ENCODE measurements at regions not wholly inside any gene's neighbourhood (a gene's known extent, or its start where the extent isn't known, plus 50 kb on each side); places are given as distances from the start of the nearest gene placed in this dataset.

DNA sequence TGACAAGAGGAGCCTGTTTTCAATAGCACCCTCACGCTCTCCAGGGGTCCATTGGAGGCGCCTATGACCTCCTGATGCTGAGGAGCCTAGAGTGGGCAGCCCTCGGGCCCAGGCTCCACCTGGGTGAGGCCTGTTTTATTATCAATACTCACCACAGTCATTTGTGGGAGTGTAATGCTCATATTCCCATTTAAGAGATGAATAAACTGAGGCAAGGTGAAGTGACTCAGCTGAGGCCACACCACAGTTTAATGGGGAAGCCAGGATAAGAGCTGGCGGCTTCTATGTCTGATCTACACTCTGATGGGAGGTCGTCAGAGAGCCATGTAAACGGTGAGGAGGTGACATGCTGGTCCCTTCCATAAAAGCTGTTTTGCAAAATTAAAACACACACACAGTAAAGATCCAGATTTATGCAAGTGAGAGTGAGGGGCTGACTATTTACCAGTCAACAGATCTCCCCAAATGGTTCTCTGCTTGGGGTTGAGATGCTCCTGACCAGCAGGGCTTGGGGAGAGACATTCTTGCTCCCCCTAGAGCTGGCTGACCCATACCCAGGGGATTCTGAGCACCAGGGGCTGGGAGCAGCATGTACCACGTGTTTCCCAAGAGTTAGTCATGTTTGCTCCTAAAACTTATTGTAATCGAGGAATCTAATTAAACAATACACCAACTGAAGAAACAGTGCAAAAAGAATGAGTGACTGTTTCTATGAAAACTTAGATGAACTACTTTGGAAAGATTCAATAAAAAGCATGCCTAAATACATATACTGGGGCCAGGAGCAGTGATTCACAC, 81.0 kb upstream of the INSIG1 start:
- no peak for ATAC-seq
- H3K4me3 Mint-ChIP-seq = no peak overlapping the region
- peaks cover 5% of the 10 kb centered on the region for H3K4me1 Mint-ChIP-seq (ENCODE audit: low read depth)
- DNase-seq = no peak
- H3K27ac Mint-ChIP-seq = no peak overlapping the region
- ChIA-PET POLR2A (interaction anchor here (1.6 kb wide), 1 partner anchor 17 kb away, joined by 4 read pairs; no protein-coding TSS in a partner anchor), CTCF (interaction anchor here (1.0 to 2.3 kb wide), 3 partner anchors 17 to 128 kb away, joined by 3 to 6 read pairs (median 3); no protein-coding TSS in a partner anchor)
- TF ChIP-seq, protein P1, sequence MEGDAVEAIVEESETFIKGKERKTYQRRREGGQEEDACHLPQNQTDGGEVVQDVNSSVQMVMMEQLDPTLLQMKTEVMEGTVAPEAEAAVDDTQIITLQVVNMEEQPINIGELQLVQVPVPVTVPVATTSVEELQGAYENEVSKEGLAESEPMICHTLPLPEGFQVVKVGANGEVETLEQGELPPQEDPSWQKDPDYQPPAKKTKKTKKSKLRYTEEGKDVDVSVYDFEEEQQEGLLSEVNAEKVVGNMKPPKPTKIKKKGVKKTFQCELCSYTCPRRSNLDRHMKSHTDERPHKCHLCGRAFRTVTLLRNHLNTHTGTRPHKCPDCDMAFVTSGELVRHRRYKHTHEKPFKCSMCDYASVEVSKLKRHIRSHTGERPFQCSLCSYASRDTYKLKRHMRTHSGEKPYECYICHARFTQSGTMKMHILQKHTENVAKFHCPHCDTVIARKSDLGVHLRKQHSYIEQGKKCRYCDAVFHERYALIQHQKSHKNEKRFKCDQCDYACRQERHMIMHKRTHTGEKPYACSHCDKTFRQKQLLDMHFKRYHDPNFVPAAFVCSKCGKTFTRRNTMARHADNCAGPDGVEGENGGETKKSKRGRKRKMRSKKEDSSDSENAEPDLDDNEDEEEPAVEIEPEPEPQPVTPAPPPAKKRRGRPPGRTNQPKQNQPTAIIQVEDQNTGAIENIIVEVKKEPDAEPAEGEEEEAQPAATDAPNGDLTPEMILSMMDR (IDR thresholded peaks at IDR 0.05) = no peak
- H3K27me3 Mint-ChIP-seq = peaks cover 5% of the 10 kb centered on the region
- no peaks in the 10 kb centered on the region for H3K9me3 Mint-ChIP-seq
- intact Hi-C loops (cut with micrococcal nuclease) = no loop called here
- no peaks in the 10 kb centered on the region for H3K36me3 Mint-ChIP-seq (ENCODE audit: low read depth)

DNA sequence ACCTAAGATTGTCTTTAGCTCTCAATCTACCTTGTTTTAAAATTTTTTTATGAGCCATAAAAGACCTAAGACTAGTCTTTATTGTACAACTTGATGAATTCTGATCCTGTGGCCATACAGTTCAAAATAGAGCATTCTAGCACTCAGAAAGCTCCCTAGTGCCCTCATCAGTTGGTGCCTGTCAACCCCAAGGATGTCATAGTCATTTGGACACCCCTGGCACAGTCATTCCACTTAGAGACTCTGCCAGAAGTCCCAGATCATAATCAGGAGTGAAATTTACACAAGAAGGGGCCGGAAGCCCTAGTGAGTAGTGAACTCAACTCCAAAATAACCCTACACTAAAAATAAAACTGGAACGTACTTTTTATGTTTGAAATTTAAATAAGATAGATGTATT, 80.0 kb upstream of the INSIG1 start:
- no peak for DNase-seq
- Mint-ChIP-seq H3K36me3 (ENCODE audit: low read depth) (no peaks in the 10 kb centered on the region), H3K27ac (no peak overlapping the region), H3K9me3 (no peaks in the 10 kb centered on the region), H3K4me1 (ENCODE audit: low read depth) (peaks cover 10% of the 10 kb centered on the region), H3K27me3 (peaks cover 5% of the 10 kb centered on the region), H3K4me3 (no peak overlapping the region)
- ATAC-seq = peak; percentile 50
- TF ChIP-seq, protein P1 (IDR thresholded peaks at IDR 0.05) = no peak
- ChIA-PET POLR2A (no interaction called here), CTCF (interaction anchor here (1.0 to 2.3 kb wide), 3 partner anchors 16 to 127 kb away, joined by 3 to 6 read pairs (median 3); no protein-coding TSS in a partner anchor)
- intact Hi-C loops (cut with micrococcal nuclease) = no loop called here

DNA sequence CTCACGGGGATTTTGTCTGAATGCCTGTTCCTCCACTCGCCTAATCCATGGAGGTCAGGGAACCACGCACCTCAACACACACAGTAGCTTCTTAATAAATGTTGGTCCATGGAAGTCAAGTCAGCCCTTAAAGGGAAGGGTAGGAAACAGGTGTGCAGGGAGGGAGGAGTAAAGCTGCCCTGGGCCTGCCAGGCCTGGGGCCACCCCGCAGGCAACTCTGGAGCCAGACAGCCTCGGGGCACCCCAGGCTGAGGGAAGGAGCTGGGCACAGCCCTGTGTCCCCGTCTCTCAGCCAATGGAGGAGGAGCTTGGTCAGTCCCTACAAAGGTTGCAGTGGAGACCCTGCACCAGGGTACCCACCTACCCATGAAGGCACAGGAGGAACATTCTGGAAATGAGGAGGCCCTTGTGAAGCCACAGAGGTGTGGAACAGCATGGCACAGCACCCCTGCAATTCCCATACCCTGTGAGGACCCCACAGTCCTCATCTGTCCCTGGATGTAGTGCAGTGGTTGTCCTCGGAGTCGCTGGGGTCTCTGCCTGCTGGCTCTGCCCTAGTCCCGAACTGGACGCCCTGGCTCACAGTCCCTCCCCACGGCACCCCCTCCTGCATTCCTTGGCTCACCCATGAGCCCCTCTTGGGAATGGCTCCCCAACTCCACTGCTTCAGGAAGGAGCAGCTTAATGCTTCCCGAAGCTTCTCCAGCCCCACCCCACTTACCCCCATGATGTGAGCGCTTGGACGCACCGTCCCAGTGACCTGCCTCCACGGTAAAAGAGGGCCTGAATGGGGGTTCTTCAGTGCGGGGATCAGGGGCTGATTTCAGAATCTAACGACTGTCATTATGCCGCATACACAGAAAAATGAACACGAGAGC, 79.2 kb upstream of the INSIG1 start:
- no peak overlapping the region for H3K4me3 Mint-ChIP-seq
- ChIA-PET POLR2A (interaction anchor here (1.0 kb wide), 1 partner anchor 12 kb away, joined by 3 read pairs; no protein-coding TSS in a partner anchor), CTCF (interaction anchor here (1.5 to 2.3 kb wide), 3 partner anchors 29 to 291 kb away, joined by 3 to 6 read pairs (median 4); no protein-coding TSS in a partner anchor)
- intact Hi-C loops (cut with micrococcal nuclease) = no loop called here
- ATAC-seq = no peak
- H3K9me3 Mint-ChIP-seq = no peaks in the 10 kb centered on the region
- peaks cover 8% of the 10 kb centered on the region for H3K4me1 Mint-ChIP-seq (ENCODE audit: low read depth)
- H3K36me3 Mint-ChIP-seq (ENCODE audit: low read depth) = no peaks in the 10 kb centered on the region
- H3K27ac Mint-ChIP-seq = no peak overlapping the region
- peaks cover 5% of the 10 kb centered on the region for H3K27me3 Mint-ChIP-seq
- no peak for DNase-seq
- TF ChIP-seq, protein P1 (IDR thresholded peaks at IDR 0.05) = no peak

DNA sequence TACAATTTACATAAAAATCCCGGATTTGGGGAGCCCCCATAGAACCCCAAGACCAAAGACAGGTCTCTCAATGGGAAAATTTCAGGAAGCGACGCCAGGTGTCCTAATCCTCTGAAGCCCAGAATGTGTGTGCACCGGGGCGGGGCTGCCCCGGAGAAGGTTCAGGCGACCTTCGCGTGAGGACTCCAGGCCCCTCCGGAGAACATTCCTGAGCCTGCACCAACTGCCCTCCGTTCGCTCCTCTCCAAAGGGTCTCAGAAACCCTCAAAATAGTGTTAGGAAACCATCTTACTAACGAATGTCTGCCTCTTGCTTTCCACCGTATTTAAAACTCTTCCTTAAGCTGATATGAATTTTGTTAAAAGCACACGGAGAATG, 78.5 kb upstream of the INSIG1 start:
- H3K36me3 Mint-ChIP-seq (ENCODE audit: low read depth) = no peaks in the 10 kb centered on the region
- ATAC-seq (no peak), DNase-seq (no peak)
- H3K27me3 Mint-ChIP-seq = peaks cover 3% of the 10 kb centered on the region
- H3K4me3 Mint-ChIP-seq = no peak overlapping the region
- intact Hi-C loops (cut with micrococcal nuclease) = no loop called here
- H3K9me3 Mint-ChIP-seq = no peaks in the 10 kb centered on the region
- H3K27ac Mint-ChIP-seq = no peak overlapping the region
- peaks cover 5% of the 10 kb centered on the region for H3K4me1 Mint-ChIP-seq (ENCODE audit: low read depth)
- CTCF ChIA-PET = interaction anchor here (1.5 kb wide), 1 partner anchor 291 kb away, joined by 4 read pairs; no protein-coding TSS in a partner anchor
- TF ChIP-seq, protein P1 (IDR thresholded peaks at IDR 0.05) = no peak
- POLR2A ChIA-PET = interaction anchor here (1.0 kb wide), 1 partner anchor 13 kb away, joined by 3 read pairs; no protein-coding TSS in a partner anchor
